GM12892 (cell line): ENCODE measurements at regions not wholly inside any gene's neighbourhood (a gene's known extent, or its start where the extent isn't known, plus 50 kb on each side); places are given as distances from the start of the nearest gene placed in this dataset.

Source experiments
- POLR2A ChIP-seq: IDR thresholded peaks from 2 replicates; pipeline ENCODE4 v1.6.1; 2011; ENCODE audit warnings: low read depth, low read length, control low read depth
- POLR2AphosphoS5 ChIP-seq: IDR thresholded peaks from 2 replicates; pipeline ENCODE4 v1.6.1; 2011; ENCODE audit warnings: low read depth, low read length, control low read depth
- TAF1 ChIP-seq: IDR thresholded peaks from 2 replicates; pipeline ENCODE4 v1.6.1; 2011; ENCODE audit warnings: low read depth, mild to moderate bottlenecking, control low read depth, low read length, borderline replicate concordance

DNA sequence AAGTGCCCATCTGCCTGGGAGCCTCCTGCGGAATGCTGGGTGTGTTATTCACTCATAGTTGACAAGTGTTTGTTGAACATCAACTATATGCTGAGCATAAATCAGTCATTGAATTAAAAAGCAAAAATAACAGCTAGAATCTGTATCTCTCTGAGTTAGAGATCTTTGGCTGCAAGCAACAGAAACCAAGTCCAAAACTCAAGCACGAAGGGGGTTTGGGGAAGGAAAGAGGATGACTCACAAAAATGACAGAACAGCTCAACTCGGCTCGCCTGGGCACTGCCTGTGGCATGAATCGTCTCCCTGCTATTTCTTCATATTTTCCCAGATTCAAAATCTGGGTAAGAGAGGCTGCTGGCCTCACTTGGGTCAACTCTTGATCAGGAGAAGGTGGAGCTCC is 72.6 kb upstream of the NCOR2 start:
- no peak for TF ChIP-seq POLR2AphosphoS5
- TF ChIP-seq TAF1: no peak
- no peak for TF ChIP-seq POLR2A
